ENCODE measurements at regions not wholly inside any gene's neighbourhood (a gene's known extent, or its start where the extent isn't known, plus 50 kb on each side); places are given as distances from the start of the nearest gene placed in this dataset.

DNA sequence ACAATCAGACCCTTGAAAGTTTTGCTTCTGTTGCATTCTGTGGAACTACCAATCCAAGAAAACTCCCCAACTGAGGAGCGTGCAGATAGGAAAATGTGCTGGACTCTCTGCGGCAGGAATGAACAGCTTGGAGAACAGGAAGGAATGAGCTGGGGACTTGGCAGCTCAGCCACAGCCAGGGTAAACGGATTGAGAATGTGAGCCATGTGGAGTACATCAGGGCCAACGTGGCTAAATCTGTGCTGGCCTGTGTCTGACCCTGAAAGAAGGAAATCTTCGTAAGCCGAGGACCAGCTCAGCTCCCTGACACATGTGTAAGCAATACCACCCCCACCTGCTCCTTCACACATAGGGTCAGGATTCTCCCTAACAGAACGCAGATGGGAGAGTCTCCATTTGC lies 1023.7 kb downstream of the BCL11A start:
- DNase-seq: no peak

DNA sequence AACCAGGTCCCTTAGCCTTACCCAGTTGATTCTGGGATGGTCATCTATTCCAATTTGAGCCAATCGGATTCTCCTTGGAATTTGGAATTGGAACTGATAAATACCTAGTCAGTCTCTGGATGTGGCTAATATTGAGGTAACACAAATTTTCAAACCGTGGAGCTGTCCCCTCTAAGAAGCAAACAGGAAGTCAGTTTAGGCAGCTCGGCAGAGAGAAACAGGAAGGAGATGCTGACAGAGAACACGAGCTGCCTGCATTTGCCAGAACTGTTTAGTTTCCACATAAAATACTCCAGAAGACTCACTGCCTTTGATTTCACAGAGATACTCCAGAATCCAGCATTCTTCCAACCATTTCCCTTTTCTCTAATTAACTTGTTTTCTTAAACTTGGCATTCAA lies 1024.9 kb downstream of the BCL11A start:
- DNase-seq: peak; percentile 7

DNA sequence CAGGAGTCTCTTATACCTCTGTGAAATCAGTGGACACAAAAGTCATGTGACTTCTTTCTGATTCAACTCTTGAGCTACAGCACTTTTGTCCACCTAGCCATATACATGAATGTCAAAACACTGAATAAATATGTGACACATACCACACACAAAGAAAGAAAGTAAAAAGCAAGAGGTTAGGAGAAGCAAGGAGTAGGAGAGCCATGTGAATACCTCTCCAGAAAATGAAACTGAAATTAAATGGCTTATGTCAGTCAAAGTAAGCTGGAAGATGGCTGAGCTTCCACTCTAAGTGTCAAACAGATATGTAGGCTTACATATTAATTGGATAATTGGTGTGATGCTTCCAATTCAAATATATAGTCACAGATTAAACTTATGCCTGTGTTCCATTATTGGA lies 1050.5 kb downstream of the BCL11A start:
- DNase-seq: peak; percentile 35

DNA sequence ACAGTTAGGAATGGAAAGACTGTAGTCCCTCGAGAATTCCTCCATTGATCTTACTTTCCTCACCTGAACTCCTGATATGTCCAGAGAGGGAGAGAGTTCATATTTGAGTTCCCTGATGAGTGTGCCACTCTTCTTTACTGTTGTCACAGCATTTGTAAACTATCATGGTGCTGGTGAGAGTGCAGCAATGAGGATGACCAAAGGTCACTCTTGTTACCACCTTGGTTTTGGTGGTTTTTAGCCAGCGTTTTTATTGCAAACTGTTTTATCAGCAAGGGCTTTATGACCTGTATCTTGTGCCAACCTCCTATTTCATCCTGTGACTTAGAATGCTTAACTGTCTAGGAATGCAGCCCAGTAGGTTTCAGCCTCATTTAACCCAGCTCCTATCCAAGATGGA lies 1062.5 kb downstream of the BCL11A start:
- DNase-seq: no peak

DNA sequence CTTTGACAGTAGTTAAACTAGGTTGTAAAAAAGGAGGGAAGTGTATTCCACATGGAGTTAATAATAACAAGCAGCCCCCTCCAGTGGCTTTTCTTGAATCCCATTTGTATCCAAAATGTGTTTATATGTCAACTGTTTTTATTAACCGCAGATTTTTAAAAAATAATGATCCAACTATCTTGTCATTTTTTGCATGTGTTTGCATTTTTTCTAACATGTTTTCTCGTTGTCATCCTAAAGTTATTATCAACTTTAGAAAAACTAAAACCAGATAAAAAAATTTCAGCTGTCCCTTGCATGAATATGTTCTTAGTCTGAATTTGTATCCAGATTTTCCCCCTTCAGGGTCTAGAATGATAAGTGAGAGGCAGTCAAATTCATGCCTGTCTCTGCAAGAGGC lies 1063.3 kb downstream of the BCL11A start:
- DNase-seq: no peak

DNA sequence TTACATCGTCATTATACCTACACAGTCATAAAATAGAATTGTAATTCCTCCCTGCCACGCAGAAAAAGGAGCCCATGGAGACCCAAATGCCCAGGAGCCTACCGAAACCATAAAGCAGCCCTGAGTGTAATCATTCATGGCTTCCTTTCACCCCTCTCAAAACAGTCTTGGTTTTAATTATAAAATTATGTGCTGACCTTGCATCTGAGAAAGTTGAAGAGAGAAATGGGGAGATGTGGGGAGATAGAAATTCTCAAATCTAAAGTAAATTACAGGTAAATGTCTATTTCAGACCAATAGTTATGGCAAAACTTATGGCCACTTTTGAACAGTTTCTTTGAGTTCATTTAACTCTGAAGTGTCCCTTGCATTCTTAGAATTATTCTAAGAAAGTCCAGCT lies 1068.8 kb downstream of the BCL11A start:
- no peak for DNase-seq

DNA sequence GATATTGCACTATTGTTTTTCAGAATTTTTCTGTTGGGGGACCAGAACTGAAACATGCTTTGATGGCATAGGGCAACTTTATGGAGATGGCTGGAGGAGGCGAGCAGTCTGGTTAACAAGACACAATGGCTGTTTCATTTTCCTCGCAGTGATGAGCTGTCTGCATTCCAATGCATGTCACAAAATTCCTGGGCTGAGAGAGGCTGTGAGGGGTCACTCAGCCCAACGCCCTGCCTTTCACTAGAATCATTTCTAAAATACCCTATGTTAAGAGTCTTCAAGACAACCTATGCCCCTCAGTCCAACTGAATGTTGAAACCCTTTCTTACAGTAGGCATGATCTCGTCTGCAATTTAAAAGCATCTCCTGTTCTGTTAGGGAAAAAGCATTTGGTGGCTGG lies 1090.0 kb downstream of the BCL11A start:
- no peak for DNase-seq

DNA sequence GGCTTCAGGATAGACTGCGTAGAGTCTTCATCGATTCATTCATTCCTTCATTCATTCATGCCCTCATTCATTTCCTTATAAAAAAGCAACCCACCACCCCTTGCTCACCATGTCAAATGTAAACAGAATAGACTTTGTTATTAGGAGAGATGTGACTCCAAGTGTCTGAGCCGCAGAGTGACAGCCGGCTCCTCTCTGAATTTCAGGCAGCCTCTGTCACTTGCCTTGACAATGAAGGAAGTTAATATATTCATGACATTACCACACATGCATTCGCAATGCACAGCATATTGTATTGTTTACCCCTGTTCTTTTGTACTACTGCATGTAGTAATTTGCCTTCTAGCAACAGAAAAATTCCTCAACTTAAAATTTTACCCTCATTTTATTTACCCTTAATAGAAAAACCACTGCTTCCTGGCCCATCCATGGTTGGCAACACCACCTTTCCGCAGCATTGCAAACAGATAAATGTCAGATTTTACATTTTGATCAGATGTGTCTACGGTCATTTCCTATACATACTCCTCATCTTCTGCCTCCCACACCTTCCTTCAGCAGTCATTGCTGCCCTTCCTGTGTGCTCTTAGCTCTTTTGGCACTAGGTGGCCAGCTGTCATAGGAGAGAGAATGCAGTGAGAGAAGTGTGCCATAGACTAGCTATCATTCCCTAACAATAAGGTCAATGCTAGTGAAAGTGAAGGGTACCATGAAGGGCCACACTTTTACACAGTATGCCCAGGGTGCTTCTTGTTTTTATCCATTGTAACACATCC lies 1090.8 kb downstream of the BCL11A start:
- no peak for DNase-seq

DNA sequence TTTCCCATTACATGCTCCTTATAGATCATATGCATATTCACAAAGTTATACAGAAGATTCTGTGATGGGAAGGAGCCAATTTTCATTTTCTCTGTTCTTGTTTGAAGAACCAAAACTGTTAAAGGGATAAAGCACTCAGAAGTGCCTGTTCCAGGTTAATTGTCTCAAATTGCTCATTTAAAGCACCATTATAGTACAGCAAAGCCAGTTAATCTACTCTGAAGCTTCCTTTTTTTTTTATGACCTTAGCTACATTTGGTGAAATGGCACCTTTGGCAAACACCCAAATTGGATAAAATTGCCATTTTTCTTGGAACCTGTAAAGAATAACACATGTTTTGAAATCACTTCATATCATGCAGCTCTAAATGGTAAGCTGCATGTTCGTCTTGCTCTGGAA lies 1092.3 kb downstream of the BCL11A start:
- no peak for DNase-seq

DNA sequence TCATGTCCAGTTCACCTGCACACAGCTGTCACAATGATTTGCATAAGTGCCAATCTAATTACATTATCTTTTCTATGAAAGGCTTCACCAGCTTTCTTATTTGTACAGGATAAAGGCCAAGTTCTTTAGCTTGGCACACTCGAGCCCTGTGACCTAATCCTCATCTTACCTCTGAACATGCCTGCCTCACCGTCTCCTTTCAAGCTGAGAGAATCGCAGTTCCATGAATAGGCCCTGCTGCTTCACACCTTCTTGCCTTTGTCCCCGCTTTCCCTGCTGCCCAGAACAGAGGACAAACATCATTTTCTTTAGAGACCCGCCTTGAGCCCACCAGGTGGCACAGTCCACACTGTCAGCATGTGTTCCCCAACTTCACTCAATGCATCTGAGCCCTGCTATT lies 1094.7 kb downstream of the BCL11A start:
- DNase-seq: no peak

DNA sequence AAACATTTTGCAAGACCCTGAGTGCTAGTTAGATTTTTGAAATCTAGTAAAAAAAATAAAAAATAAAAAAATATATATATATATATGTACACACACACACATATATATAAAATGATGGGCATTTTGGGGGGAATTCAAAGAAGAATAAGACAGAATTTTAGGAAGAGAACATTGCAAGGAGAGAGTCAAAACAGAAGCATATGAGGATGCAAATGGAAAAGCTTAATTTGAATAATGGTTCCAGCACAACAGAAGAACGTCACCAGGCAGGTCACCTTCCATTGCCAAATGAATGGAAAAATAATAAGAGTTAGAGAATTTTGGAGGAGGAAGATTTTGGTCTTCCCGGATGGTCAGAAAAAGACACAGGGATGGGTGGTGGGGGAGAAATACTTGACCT lies 1097.2 kb downstream of the BCL11A start:
- no peak for DNase-seq

DNA sequence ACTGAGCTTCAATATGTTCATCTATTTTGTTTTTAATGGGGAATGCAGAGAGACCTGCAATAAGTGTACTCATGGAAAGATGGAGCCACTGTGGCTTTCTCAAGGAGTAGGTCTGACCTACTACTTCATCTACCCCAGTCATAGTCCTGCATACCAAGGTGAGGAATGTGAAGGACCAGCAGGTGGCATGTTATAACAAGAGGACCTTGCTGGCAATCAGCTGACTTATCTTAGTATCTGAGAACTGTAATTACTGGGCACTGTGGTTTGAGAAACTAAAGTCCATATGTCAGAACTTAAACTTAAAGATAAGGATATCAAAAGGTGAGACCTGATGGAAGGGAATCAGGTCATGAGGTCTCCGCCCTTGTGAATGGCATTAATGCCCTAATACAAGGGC lies 1104.2 kb downstream of the BCL11A start:
- DNase-seq: no peak

DNA sequence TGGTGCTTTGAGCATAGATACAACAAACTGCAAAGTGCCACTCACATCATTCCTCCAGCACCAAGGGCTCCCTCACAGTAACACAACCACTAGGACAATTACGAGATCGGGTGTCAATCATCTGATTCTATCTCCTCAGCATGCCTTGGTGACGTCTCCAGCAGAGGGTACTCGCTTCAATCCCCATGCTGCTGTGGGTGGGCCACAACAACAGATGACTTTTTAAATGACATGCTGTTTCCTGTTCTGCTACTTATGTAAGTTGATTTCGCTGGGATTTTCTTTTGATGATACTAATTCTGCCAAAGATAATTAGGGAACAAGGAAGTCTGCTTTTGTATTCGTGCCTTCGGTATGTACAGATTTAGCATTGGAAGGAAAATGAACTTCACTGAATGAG lies 1113.0 kb downstream of the BCL11A start:
- no peak for DNase-seq

DNA sequence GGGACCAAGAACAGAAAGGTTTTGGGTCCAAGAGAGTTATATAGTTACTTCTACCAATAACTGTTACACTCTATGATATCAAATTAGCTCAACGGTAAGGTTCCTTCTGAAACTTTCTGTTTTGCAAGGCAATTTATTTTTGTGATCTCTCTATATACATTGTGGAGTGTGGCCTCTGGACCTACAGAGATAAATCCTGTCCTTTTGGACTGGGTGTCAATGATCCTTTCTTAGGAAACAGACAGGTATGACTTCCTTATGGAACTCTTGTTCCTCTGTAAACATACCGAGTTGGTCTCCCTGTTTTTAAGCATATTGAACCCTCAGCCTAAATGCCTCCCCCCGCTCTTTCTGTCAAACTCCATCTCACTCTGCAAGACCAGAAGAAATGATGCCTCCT lies 1117.8 kb downstream of the BCL11A start:
- no peak for DNase-seq

DNA sequence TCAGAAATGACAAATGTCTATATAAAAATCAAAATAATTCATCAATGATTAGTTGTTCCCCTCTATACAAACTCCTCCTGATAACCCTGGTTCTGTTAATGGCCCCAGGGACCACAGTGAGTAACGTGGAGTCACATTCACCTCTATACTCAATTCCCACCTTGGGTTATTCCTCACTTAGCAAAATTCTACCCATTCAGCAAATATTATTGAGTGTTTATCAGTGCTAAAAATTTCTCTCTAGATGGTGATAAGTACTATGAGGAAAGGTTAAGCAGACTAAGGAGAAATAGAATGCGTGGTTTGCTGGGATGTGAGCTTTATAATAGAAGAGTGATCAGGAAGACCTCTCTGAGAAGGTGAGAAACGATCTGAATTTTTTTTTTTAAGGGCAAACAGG lies 1124.5 kb downstream of the BCL11A start:
- no peak for DNase-seq

DNA sequence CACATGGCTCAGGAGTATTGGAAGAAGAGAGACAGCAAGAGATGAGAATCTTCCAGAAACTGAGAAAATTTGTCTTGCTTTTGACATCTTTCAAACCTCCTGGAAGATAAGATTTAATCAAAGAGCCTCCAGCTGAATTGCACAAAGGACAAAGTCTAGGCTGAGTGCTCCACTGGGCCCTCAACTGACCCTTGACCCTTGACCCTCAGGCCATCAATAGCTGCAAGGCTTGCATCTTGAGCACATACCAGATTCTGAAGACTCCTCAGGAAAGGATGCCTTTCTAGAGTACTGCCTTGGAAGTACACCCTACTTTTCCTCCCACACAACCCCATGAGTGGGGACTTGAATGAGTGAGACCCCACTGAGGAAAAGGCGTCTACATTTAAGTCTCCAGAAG lies 1125.5 kb downstream of the BCL11A start:
- no peak for DNase-seq

DNA sequence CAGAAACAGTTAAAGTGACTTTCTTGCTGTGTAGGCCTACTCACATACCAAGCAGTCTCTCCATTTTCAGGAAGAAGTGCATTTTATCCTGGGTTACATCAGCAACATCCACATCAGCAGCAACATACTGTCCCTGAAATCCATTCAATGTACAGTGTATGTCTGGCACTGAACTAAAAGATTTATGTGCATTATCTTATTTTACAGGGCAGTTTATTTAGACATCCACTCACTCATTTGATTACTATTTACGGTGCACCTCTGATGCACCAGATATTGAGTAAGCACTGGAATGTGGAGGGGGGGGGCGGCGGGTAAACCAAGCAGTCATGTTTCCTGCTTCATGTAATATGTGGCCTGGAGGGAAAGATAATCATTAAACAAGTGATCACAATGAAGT lies 1128.2 kb downstream of the BCL11A start:
- no peak for DNase-seq

DNA sequence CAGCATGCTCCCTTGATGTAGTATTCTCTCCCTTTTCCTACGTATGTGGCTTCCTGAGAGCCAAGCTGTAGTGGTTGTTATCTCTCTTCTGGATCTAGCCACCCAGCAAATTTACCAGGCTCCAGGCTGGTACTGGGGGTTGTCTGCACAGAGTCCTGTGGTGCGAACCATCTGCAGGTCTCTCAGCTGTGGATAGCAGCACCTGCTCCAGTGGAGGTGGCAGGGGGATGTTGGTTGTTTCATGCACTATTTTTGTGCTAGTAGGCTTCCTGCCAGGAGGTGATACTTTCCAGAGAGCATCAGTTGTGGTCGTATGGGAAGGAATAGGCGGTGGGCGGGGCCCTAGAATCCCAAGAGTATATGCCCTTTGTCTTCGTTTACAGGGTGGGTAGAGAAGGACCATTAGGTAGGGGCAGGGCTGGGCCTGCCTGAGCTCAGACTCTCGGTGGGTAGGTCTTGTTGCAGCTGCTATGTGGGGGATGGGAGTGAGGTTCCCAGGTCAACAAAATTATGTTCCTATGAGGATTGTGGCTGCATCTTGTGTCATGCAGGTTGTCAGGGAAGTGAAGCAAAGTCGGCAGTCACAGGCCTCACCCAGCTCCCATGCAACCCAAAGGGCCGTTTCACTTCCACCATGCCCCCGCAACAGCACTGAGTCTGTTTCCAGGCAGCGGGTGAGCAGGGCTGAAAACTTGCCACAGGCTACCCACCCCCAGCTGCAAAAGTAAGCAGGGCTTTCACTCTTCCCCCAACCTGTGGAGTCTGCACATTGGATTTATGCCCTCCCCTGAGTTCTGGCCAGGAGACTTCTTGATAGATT lies 1139.5 kb downstream of the BCL11A start:
- DNase-seq: no peak

DNA sequence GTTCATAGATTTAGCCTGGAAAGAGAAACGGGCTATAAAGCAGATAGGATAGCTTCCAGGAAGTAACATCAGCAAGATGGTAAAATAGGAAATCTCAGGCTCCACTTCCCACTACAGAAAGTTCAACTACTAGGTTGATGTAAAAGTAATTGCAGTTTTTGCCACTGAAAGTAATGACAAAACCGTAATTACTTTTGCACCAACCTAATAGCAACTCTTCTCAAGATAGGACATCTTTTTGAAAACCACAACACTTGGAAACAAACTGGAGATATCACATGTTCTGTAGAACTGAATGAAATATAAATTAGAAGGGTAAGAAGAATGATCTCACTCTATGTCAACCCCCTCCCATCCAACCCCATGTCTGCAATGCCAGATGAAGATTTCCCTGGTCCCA lies 1154.3 kb downstream of the BCL11A start:
- no peak for DNase-seq

DNA sequence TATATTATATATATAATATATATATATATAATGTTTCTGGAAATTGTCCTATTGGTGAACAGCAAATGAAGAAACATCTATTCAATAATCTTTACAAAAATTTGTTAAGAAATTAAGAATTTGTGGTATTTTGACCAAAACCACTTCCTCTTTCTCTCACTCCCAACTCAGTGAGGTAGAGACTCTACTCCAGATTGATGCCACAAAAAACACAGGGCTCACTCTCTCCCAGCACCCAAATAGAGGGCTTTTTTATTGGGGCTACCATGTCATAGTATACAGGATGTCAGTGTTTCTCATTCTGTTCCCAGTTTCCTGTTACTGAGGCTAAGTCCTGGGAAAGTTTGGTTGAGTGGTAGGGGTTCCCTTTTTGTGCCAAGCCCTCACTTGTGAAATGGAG lies 1155.4 kb downstream of the BCL11A start:
- DNase-seq: peak; percentile 2

DNA sequence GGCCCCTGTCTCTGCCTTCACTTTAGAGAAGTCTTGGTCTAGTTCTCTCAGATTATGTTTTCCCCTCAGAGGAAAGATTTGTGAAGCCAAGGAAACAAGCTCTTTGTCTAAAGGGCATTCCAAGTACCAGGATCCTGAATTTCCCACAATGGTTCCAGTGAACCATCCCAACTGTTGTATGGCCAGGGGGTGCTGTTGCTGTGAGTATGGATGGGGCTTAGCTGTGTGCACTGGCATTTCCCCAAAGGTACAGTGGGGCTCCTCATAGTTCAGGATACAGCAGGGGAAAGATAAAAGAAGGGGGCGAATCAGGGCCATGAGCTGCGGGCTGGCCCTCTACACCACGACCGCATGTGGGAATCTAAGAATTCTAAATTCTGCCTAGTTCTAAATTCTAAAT lies 1154.0 kb upstream of the FANCL start:
- DNase-seq: no peak

DNA sequence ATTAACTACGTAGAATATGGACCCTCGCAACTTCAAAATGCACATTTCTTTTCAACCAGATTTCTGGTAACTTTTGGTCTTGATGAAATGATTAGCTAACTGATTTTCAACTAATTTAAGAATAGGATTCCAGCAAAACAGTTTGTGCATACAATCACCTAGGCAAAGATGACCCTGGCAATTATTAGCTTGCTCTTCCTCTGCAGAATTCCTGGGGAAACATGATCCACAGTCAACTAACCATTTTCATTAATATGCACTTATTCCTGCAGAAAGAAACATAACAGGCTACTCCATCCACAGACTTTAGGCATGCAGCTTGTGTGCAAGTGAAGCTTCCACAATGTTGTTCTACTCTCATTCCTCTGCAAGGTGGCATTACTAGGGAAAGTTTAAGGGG lies 1150.8 kb upstream of the FANCL start:
- DNase-seq: no peak

DNA sequence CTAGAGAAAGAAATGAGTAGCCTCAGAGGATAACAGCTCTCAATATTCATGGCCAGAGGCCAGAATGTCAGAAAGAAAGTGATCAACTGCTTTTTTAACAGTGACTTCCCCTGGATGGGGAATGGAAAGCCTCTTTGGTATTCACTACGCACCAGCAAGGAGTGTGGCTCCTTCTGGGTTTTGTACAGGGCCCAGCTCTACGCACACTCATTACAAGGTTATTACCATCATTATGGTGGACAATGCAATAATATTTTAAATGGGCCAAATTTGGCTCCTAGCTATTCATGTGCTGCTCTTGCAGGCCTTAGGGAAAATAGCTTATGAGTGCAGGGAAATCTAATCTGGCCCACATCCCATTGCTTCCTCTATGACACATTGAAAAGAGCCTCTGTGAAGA lies 1149.5 kb upstream of the FANCL start:
- DNase-seq: no peak

DNA sequence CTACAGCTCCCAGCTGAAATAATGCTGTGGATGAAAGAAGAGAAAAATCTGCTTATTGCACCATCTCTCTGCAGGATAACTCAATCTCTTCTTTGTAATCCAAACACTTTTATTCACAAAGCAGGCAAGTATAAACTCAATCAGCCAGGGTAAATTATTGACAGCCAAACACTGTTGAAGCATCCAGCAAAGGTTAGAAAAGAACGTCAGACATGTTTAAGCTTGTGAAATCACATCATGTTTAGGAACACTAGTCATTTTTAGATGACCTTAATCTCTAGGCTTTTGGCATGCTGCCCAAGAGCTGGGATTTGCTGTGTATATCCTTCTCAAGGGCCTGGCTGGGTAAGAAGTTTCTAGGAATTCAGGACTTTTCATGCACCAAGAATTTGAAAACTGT lies 1148.1 kb upstream of the FANCL start:
- DNase-seq: no peak

DNA sequence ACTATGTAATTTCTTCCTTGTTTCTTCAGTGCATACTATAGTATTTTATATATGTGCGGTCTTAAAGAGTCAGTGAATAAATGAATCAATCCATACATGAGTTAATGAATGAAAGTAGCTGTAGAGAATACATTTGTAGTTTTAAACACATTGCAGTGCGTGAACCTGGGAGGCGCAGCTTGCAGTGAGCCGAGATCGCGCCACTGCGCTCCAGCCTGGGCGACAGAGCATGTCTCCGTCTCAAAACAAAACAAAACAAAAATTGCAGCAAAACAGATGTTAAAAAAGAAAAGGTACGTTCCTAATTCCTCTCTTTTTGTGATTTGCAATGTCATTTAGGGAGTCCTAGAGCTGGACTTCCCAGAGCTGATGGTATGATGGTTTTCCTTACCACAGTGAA lies 1144.8 kb upstream of the FANCL start:
- DNase-seq: no peak

Measured in OCI-M1 (cell line).